ENCODE measurements at regions not wholly inside any gene's neighbourhood (a gene's known extent, or its start where the extent isn't known, plus 50 kb on each side); places are given as distances from the start of the nearest gene placed in this dataset.

- no peak for TF ChIP-seq EZH2 (IDR thresholded peaks at IDR 0.05; ENCODE audit: borderline replicate concordance, low read depth, low read length, severe bottlenecking)
- TF ChIP-seq CTCF (IDR thresholded peaks at IDR 0.05; ENCODE audit: borderline replicate concordance, extremely low read depth, low read length, poor library complexity, severe bottlenecking), result no peak
These were observed 173.3 kb upstream of the GLI2 start for GRCh38 chr2:120562218-120563005.
